Skeletal muscle satellite cell (primary cell): ENCODE measurements at regions not wholly inside any gene's neighbourhood (a gene's known extent, or its start where the extent isn't known, plus 50 kb on each side); places are given as distances from the start of the nearest gene placed in this dataset.

Experiments
- H3K27me3 ChIP-seq: 2 replicates; pipeline ENCODE4 v1.7.0; 2013; ENCODE audit warnings: low read length; ENCODE audit not compliant: control insufficient read depth, insufficient read depth
- H3K36me3 ChIP-seq: 2 replicates; pipeline ENCODE4 v1.7.0; 2013; ENCODE audit warnings: mild to moderate bottlenecking, control low read depth, low read length; ENCODE audit not compliant: insufficient read depth
- H3K4me1 ChIP-seq: 2 replicates; pipeline ENCODE4 v1.7.0; 2013; ENCODE audit warnings: low read length; ENCODE audit not compliant: control insufficient read depth, insufficient read depth
- H3K4me2 ChIP-seq: 2 replicates; pipeline ENCODE4 v1.7.0; 2013; ENCODE audit warnings: mild to moderate bottlenecking, low read length
- H3K4me3 ChIP-seq: 2 replicates; pipeline ENCODE4 v1.7.0; 2013; ENCODE audit warnings: low read length
- H3K9ac ChIP-seq: 2 replicates; pipeline ENCODE4 v1.7.0; 2013; ENCODE audit warnings: mild to moderate bottlenecking, low read depth, low read length, moderate library complexity
- H3K9me3 ChIP-seq: replicated peaks from 2 replicates; pipeline ENCODE4 v1.7.0; 2013; ENCODE audit warnings: mild to moderate bottlenecking, control low read depth, low read length

DNA sequence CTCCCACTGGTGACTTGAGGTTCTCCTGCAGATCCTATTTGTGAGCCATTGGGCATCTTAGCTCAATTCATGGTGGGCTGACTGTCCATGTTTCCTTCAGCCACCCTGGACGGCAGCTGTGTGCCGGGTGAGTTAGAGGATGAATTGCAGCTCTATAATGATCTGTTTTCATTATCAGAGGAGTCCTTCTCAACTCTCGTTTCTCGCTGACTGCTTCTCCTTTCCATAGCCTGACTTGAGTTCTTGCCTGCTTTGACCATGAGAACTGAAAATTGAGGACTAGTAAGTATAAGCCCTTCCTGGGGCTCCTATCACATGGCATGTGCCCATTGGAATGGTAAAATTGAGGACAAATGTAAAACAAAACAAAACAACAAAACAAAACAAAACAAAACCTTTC, 121.8 kb downstream of the CDC42EP3 start:
- Histone ChIP-seq H3K4me2 (no peak overlapping the region), H3K36me3 (no peaks in the 10 kb centered on the region), H3K4me1 (no peaks in the 10 kb centered on the region), H3K27me3 (no peaks in the 10 kb centered on the region), H3K9ac (no peak overlapping the region), H3K4me3 (no peak overlapping the region), H3K9me3 (no peaks in the 10 kb centered on the region)

DNA sequence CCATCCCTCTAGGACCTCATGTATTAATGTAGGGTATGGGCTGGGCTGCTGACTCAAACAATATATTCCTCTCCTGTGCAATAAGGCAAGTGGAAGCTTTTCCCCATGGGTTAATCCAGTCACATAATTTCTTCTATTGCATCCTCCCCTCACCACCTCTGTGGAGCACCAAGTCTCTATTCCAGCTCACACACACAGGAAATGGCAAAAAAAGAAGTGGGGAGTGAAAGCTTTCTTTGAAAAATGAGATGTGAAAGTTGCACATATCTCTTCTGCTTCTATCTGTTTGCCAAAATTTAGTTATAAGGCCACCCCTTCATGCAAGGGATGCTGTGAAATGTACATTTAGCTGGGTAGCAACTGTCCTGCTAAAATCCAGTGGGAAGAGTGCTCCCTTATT, 121.3 kb downstream of the CDC42EP3 start:
- H3K27me3 ChIP-seq = no peaks in the 10 kb centered on the region
- H3K9me3 ChIP-seq = no peaks in the 10 kb centered on the region
- H3K36me3 ChIP-seq = no peaks in the 10 kb centered on the region
- no peak overlapping the region for H3K4me2 ChIP-seq
- no peaks in the 10 kb centered on the region for H3K4me1 ChIP-seq
- no peak overlapping the region for H3K4me3 ChIP-seq
- no peak overlapping the region for H3K9ac ChIP-seq

DNA sequence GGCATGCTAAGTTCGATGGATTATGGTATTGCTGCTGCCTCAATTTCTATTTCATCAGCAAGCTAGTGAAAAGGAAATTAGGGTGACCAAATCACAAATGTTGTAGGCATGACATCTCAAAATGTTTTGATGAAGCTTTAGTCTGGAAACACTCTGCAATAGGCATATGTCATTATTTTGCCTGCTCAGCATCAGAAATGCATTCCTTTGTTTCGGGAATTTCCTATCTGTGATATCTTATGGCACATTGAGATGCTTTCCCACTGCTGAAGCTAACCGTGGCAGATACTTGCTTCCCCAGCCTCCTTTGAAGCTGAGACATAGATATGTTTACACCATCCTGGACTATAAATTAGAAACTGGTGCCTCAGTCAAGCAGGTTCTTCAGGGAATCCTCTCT, 119.7 kb downstream of the CDC42EP3 start:
- Histone ChIP-seq H3K9ac (no peak overlapping the region), H3K9me3 (no peaks in the 10 kb centered on the region), H3K4me2 (no peak overlapping the region), H3K27me3 (no peaks in the 10 kb centered on the region), H3K4me3 (no peak overlapping the region), H3K36me3 (no peaks in the 10 kb centered on the region), H3K4me1 (no peaks in the 10 kb centered on the region)

DNA sequence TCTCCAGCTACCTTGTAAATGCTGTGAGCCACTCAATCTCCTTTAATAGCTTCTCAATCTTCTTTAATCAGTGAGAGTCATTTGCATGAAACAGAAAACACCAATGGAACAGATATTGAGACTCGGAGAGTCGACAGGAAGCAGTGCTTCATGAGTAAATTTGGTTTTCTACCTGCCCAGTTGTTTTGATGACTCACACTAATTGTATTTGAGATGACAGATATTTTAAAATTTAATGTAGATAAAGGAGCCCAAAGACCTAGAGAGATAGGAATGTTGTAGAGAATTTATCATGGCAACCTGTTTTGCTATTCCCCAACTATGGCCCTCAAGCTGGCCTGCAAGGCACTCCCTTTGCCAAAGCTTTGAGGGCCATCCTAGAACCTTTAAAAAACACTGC, 119.1 kb downstream of the CDC42EP3 start:
- Histone ChIP-seq H3K9ac (no peak overlapping the region), H3K4me3 (no peak overlapping the region), H3K4me2 (no peak overlapping the region), H3K27me3 (no peaks in the 10 kb centered on the region), H3K9me3 (no peaks in the 10 kb centered on the region), H3K4me1 (no peaks in the 10 kb centered on the region), H3K36me3 (no peaks in the 10 kb centered on the region)

DNA sequence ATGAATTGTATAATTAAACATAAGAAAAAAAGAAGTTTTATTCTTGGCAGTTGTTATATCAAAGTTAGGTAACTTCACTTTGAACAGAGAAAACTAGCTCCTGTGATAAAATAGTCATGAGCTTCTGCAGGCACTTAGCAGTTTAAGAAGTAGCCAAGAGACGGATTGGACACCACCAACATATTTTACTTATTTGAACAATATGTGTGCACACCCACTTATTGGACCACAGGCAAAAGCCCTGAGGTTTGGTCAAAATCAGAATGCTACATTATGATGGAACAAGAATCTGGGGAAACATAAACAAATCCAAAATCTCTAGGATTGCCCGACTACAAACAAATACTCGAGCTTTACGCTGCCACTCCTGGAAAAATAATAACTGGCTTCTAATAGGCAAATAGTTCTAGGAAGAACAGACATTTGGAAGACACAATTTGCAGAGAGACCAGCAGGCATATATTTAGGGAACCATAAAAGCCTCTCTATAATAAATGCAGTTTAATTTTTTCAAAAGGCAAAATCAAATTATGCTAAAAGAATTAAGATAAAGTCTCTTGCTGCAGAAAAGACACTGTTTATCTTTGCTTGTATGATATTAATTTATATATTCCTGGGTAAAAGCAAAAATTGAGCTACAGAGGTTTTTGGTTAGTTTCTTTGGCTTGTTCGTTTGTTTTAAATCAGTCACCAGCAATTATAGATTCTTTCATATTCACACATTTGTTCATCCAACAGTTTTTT, 117.9 kb downstream of the CDC42EP3 start:
- H3K9me3 ChIP-seq = no peaks in the 10 kb centered on the region
- H3K4me3 ChIP-seq = no peak overlapping the region
- no peak overlapping the region for H3K9ac ChIP-seq
- H3K4me1 ChIP-seq = no peaks in the 10 kb centered on the region
- no peaks in the 10 kb centered on the region for H3K27me3 ChIP-seq
- H3K4me2 ChIP-seq = no peak overlapping the region
- no peaks in the 10 kb centered on the region for H3K36me3 ChIP-seq

DNA sequence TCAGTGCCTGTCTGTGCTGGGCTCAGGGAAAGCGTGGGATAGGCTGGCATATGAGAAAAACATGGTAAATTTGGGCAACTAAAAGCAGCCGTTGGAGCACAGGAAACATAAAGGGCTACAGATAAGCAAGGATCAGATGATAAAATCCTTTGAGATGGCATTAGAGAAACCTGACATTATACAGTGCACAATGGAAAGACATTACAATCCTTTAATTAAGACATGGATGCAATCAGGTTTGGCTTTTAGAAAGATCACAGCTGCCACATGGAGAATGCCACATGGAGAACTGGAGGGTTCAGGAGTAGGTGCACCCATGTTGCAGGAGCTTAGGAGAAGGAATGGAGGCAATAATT, 117.3 kb downstream of the CDC42EP3 start:
- Histone ChIP-seq H3K36me3 (no peaks in the 10 kb centered on the region), H3K4me1 (no peaks in the 10 kb centered on the region), H3K27me3 (no peaks in the 10 kb centered on the region), H3K9me3 (no peaks in the 10 kb centered on the region), H3K9ac (no peak overlapping the region), H3K4me3 (no peak overlapping the region), H3K4me2 (no peak overlapping the region)

DNA sequence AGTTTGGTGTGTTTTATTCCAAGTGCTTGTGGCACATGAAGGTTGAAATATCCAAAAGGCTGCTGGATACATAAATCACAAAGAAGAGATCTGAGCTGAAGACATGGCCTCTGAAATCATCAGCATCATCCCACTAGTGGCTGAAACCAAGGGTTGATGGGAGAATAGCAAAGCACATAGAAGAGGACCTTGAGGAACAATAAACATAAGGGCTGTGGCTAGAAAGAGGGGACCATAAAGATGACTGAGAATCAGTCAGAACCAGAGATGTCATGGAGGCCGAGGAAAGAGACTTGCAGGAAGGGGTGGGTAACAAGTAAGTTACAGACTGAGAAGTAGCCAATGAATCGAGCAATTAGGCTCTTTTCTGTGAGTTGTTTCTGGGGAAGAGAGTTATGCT, 116.8 kb downstream of the CDC42EP3 start:
- Histone ChIP-seq H3K4me1 (no peaks in the 10 kb centered on the region), H3K4me2 (no peak overlapping the region), H3K36me3 (no peaks in the 10 kb centered on the region)

DNA sequence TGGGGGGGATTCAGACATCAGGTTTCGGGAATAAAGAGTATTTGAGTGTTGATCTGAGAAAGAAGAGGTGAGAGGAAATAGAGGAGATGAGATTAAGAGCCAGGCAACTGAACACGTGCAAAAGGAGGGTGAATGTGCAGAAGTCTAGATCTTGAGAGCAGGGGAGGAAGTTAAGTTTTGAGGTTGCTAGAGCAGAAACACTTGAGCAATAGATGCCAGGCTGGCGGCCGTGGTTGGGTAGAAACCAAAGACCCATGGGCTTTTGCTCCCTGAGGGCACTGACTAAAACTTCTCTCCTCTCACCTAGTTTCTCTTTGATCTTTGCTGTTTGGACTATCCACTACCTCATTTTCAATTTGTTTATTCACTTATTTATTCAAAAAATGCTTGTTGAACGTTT, 116.0 kb downstream of the CDC42EP3 start:
- no peaks in the 10 kb centered on the region for H3K27me3 ChIP-seq
- no peaks in the 10 kb centered on the region for H3K36me3 ChIP-seq
- no peak overlapping the region for H3K9ac ChIP-seq
- no peak overlapping the region for H3K4me2 ChIP-seq
- H3K9me3 ChIP-seq = no peaks in the 10 kb centered on the region
- H3K4me1 ChIP-seq = no peaks in the 10 kb centered on the region
- H3K4me3 ChIP-seq = no peak overlapping the region

More for the DNA sequence above, 116.8 kb downstream of the CDC42EP3 start:
- no peak overlapping the region for H3K9ac ChIP-seq
- no peak overlapping the region for H3K4me3 ChIP-seq
- H3K9me3 ChIP-seq = no peaks in the 10 kb centered on the region
- H3K27me3 ChIP-seq = no peaks in the 10 kb centered on the region

DNA sequence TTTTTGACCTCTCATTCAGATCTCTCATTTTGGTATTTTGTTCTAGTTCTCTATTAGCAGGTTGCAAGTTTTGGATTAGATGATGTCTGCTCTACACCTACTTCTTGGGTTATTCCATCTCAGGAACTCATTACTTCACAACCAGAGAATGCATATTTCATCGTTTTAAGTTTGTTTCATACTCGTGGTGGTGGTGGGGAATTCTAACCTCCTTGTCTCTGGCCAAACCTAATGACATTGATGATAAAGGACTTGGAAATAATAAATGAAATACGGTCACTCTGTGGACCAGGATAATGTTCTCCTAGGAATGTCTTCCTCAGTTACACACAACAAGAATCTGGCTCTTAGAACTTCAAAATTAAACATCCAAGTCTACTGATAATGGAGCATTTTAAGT, 115.2 kb downstream of the CDC42EP3 start:
- H3K9ac ChIP-seq = no peak overlapping the region
- H3K36me3 ChIP-seq = no peaks in the 10 kb centered on the region
- no peaks in the 10 kb centered on the region for H3K27me3 ChIP-seq
- H3K4me2 ChIP-seq = no peak overlapping the region
- peaks cover 6% of the 10 kb centered on the region for H3K4me1 ChIP-seq
- H3K4me3 ChIP-seq = no peak overlapping the region
- H3K9me3 ChIP-seq = no peaks in the 10 kb centered on the region

DNA sequence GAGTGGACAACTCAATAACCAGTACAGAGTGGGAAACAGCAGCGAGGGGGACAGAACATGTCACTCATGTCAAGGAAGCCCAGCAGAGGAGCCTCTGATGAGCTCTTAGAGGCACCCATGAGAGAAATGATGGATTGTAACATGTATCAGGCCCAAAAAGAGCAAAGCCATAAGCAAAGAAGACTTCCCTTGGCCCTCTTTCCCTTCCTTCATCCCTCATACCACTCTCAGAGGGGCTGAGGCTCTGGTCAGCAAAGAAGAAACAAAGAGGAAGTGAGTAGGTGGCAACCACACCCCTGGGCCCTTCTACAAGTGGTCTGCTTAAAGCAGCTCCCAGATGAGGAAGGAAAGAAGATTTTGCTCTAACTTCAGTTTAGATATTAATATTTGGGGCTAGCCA, 112.8 kb downstream of the CDC42EP3 start:
- H3K4me1 ChIP-seq = peaks cover 30% of the 10 kb centered on the region
- H3K9me3 ChIP-seq = no peaks in the 10 kb centered on the region
- no peak overlapping the region for H3K4me2 ChIP-seq
- no peak overlapping the region for H3K9ac ChIP-seq
- no peak overlapping the region for H3K4me3 ChIP-seq
- H3K36me3 ChIP-seq = no peaks in the 10 kb centered on the region
- H3K27me3 ChIP-seq = no peaks in the 10 kb centered on the region

DNA sequence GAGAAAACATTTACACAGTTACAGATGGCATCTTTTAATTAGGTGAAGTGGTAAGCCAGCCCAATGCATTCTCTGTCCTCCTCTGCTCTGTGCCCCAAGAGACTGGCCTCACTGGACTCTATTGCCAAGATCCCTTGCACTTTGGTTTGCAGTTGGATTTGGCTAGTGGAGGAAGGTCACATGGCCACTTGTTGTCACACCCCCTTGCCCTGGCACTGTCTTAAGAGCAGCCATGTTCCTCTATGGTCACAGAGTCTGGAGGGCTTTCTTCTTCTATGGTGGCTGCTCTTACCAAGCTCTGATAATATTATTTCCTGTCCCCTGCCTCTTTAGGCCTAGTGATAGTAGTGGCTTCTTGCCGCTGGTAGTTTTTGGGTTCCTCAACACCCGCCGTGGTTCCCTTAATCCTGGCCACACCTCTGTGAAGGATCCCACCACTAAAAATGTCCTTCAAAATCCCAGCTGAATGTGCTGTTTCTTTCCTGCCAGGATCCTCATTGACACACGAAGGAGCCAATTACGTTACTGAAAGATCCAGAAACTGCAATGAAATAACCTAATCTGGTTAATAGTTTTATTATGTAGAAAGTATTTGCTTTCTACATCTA, 111.1 kb downstream of the CDC42EP3 start:
- H3K9me3 ChIP-seq = no peaks in the 10 kb centered on the region
- no peak overlapping the region for H3K4me2 ChIP-seq
- H3K4me3 ChIP-seq = no peak overlapping the region
- no peak overlapping the region for H3K9ac ChIP-seq
- H3K36me3 ChIP-seq = no peaks in the 10 kb centered on the region
- H3K27me3 ChIP-seq = no peaks in the 10 kb centered on the region
- peaks cover 37% of the 10 kb centered on the region for H3K4me1 ChIP-seq
